ENCODE measurements at regions not wholly inside any gene's neighbourhood (a gene's known extent, or its start where the extent isn't known, plus 50 kb on each side); places are given as distances from the start of the nearest gene placed in this dataset.
"Not testable (repeated sequence)": the region's sequence is repeated elsewhere in the genome, so short reads cannot be mapped to it uniquely, and the experiment has no call there.

DNA sequence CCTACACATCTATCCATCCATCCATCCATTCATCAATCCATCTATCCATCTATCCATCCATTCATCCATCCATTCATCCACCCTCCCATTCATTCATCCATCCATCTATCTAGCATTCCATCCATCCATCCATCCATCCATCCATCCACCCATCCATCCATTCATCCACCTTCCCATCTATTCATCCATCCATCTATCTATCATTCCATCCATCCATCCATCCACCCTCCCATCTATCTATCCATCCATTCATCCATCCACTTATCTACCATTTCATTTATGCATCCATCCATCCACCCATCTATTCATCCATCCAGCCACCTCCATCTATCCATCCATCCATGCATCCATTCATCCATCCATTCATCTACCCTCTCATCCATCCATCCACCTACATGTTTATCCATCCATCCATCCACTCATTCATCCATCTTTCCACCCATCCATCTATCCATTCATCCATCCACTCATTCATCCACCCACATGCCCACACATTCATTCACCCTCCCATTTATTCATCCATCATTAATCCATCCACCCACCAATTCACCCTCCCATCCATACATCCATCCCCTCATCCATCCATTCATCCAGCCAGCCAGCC, 258.5 kb downstream of the CRLF2 start:
- DNase-seq (ENCODE audit: low spot score) = no peak

- peak; percentile 16 for DNase-seq (ENCODE audit: low spot score)
Measured at GRCh38 chrX:952816-953215, 259.6 kb downstream of the CRLF2 start.

GRCh38 chrX:947262-947661, 265.2 kb downstream of the CRLF2 start:
- DNase-seq (ENCODE audit: low spot score) = not testable (repeated sequence)

GRCh38 chrX:943035-943434, 269.4 kb downstream of the CRLF2 start:
- DNase-seq (ENCODE audit: low spot score) = no peak

DNA sequence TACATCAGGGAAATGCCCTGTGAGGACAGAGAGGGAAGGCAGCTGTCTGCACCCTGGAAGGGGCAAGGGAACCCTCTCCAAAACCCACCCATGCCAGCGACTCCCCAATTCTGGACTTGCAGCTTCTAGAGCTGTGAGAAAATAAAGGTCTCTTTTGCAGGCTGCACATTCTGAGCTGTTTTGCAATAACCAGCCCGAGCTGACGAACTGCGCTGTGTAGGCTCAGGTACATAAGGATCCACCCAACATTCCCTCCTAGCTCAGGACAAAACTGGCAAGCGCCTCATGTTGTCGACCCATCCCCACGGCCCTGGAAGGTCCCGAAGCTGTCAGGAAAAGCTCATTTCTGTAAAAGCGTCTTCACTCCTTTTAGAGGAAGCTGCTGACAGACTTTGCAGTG, 271.8 kb downstream of the CRLF2 start:
- no peak for DNase-seq (ENCODE audit: low spot score)

- DNase-seq (ENCODE audit: low spot score) = no peak
Measured at GRCh38 chrX:936979-937769, 275.3 kb downstream of the CRLF2 start.

DNA sequence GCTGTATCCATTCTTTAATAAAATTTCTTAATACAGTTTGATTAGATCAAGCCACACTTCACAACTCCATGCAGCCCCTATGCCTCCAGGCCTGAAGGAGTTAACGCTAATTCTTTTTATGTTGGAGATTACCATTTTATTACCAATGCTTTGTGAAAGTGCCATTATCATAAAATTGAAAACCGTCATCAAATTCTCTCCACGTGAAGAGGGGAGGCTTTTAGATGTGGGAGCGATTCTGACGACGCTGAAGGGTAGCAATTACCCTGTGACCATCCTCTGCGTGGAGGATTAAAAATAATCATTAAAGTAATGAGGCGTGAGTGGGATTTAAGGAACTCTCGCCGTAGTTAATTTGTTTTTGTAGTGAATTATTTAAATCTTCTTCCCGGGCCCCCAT, 278.8 kb downstream of the CRLF2 start:
- DNase-seq (ENCODE audit: low spot score) = no peak

GRCh38 chrX:928606-929005, 283.8 kb downstream of the CRLF2 start:
- DNase-seq (ENCODE audit: low spot score) = no peak

GRCh38 chrX:926991-927390, 285.5 kb downstream of the CRLF2 start:
- no peak for DNase-seq (ENCODE audit: low spot score)

GRCh38 chrX:926070-926469, 286.4 kb downstream of the CRLF2 start:
- DNase-seq (ENCODE audit: low spot score) = no peak

DNA sequence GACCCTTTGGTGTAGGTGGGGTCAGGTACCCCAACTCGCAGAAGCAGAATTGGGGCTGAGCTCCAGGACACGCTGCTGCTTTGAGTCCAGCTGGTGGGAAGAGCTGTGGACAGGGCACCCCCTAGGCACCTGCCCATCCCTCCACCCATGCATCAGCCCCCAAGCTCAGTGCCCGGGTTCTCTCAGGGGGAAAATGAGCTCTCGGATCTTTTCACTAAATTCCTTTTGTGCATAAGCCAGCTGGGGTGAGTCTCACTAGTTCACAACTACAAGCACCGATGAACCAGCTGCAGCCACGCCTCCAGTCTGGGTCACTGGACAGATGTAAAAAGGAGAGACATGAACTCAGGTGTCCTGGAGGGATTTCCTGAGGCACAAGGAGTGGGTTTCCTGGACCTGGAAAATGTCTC, 286.8 kb downstream of the CRLF2 start:
- DNase-seq (ENCODE audit: low spot score) = no peak

DNA sequence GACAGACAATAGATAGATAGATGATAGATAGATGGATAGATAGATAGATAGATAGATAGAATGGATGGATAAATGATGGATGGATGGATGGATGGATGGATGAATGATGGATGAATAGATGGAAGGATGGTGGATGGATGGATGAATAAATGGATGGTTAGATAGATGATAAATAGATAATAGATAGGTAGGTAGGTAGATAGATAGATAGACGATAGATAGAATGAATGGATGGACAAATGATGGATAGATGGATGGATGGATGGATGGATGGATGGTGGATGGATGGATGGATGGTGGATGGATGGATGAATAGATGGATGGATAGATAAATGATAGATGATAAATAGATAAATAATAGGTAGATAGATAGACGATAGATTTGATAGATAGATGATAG, 287.4 kb downstream of the CRLF2 start:
- no peak for DNase-seq (ENCODE audit: low spot score)

- no peak for DNase-seq (ENCODE audit: low spot score)
Measured at GRCh38 chrX:924017-924416, 288.4 kb downstream of the CRLF2 start.

DNA sequence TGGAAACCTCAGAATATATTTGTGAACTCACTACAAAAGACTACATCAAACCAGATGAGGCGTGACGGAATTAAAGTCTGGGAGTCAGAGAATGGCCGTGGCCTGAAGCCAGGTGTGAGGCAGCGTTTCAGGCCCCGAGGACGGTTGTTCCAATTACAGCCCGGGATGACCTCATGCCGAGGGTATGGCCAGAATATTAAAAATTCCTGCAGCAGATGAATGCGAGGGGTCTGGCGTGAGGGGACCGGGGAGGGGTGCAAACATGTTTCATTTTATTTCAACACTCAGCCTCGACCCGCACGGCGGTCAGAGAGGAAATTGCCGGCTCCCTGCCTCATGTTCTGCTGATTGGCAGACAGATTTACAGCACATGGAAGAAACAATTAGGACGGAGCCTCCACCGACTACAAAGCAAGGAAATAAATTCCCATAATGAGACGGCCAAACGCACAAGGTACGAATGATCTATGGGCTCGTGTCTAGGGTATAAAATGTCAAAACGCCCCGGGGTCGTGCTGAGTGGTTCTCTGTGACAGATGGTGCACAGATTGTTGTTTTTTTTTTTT, 289.7 kb downstream of the SHOX start:
- no peak for DNase-seq (ENCODE audit: low spot score)

- DNase-seq (ENCODE audit: low spot score) = no peak
Measured at GRCh38 chrX:916230-916599, 285.6 kb downstream of the SHOX start.

- no peak for DNase-seq (ENCODE audit: low spot score)
Measured at GRCh38 chrX:915427-916229, 285.0 kb downstream of the SHOX start.

DNA sequence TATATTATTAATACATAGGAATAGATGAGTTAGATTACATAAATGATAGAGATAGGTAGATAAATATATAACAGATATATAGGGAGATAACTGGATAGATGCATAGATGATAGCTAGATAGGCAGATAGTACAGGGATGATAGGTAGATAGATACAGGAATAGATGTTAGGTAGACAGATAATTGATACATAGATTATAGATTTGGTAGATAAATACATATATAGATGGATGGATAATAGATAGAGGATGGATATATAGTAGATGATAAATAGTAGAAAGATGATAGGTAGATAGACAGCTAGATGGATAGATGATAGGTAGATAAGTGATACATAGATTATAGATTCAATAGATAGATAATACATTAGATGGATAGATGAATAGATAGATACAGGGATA, 283.6 kb downstream of the SHOX start:
- DNase-seq (ENCODE audit: low spot score) = no peak

DNA sequence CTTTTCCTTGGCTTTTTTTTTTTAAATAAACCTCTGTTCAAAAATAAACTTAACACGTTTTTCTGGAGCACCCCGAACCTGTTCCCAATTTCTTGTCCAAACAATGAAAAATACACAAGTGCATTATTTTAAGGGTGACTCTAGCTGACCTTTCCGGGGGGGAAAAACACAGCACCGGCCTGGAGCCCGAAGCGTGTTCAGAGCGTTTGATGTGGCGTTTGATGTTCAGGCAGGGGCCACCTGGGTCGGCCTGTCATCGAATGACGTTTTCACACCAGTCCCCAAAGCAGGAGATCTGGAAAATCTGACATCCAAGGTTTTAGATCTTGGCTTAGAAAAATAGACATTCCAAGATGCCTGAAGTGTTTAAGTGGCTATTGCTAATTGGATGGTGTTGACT, 282.1 kb downstream of the SHOX start:
- no peak for DNase-seq (ENCODE audit: low spot score)

GRCh38 chrX:909068-909467, 278.5 kb downstream of the SHOX start:
- not testable (repeated sequence) for DNase-seq (ENCODE audit: low spot score)

- no peak for DNase-seq (ENCODE audit: low spot score)
Measured at GRCh38 chrX:906586-906985, 276.0 kb downstream of the SHOX start.

GRCh38 chrX:905848-906566, 275.4 kb downstream of the SHOX start:
- DNase-seq (ENCODE audit: low spot score) = no peak

DNA sequence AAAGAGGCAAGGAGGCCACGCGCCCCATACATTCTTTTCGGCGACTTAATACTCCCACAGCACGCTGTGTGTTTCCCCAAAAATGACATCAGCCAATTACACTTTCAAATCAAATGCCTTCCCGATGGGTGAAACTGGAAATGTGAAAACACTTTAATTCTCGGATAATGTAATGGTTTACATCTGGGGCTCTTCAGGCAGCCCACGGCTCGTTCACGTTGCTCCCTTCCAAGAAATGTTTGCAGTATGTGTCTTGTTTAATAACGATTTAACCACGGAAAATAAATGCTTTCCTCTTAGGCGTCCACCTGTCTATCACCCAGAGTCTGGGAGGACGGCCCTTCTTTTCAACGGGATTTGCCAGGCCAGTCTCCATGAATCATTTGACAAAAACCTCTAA, 272.5 kb downstream of the SHOX start:
- no peak for DNase-seq (ENCODE audit: low spot score)
